ENCODE measurements at regions not wholly inside any gene's neighbourhood (a gene's known extent, or its start where the extent isn't known, plus 50 kb on each side); places are given as distances from the start of the nearest gene placed in this dataset.

GRCh38 chr2:67790622-67791021 is 272.2 kb downstream of the C1D start:
- no peak for TF ChIP-seq CTCF (IDR thresholded peaks at IDR 0.05)
- TF ChIP-seq POLR2A (IDR thresholded peaks at IDR 0.05) = no peak

Data from adrenal gland (tissue), 5 donors.